GM12892 (cell line): ENCODE measurements at regions not wholly inside any gene's neighbourhood (a gene's known extent, or its start where the extent isn't known, plus 50 kb on each side); places are given as distances from the start of the nearest gene placed in this dataset.

Experiments used
- POLR2AphosphoS5 ChIP-seq: IDR thresholded peaks from 2 replicates; pipeline ENCODE4 v1.6.1; 2011; ENCODE audit warnings: low read depth, low read length, control low read depth
- TAF1 ChIP-seq: IDR thresholded peaks from 2 replicates; pipeline ENCODE4 v1.6.1; 2011; ENCODE audit warnings: low read depth, mild to moderate bottlenecking, control low read depth, low read length, borderline replicate concordance

- no peak for TF ChIP-seq POLR2AphosphoS5
- TF ChIP-seq TAF1 = no peak
These were observed 80.8 kb upstream of the PCBD1 start for GRCh38 chr10:70969188-70969587.
